Spinal cord (tissue), 10 donors: ENCODE measurements at regions not wholly inside any gene's neighbourhood (a gene's known extent, or its start where the extent isn't known, plus 50 kb on each side); places are given as distances from the start of the nearest gene placed in this dataset. TPM values are rescaled to one million over a fixed set of nuclear protein-coding genes. Genes with fewer than 3 reads are reported as not detected.

Experiments used
- DNase-seq, 6 donors: peaks; one replicate each; pipeline versions ENCODE4 v3.0.0 to v3.0.0-alpha.2; 2013 to 2015; ENCODE audit warnings: low spot score in 6 of 6, low read depth in 4 of 6
- H3K27ac ChIP-seq: one replicate; pipeline ENCODE4 v1.5.1; 2013; ENCODE audit warnings: low read depth, low read length, control low read depth
- H3K27me3 ChIP-seq: one replicate; pipeline ENCODE4 v1.6.1; 2013; ENCODE audit warnings: low read length; ENCODE audit not compliant: control insufficient read depth, insufficient read depth
- H3K36me3 ChIP-seq: one replicate; pipeline ENCODE4 v1.6.1; 2013; ENCODE audit warnings: low read length; ENCODE audit not compliant: control insufficient read depth, insufficient read depth
- H3K4me1 ChIP-seq: one replicate; pipeline ENCODE4 v1.6.1; 2013; ENCODE audit warnings: low read length; ENCODE audit not compliant: control insufficient read depth, insufficient read depth
- H3K4me3 ChIP-seq: one replicate; pipeline ENCODE4 v1.5.1; 2013; ENCODE audit warnings: low read depth, low read length, control low read depth
- H3K9me3 ChIP-seq: one replicate; pipeline ENCODE4 v1.6.1; 2013; ENCODE audit warnings: low read length; ENCODE audit not compliant: control insufficient read depth, insufficient read depth
- WGBS: methylation state at CpG from one replicate; pipeline ENCODE4 v1.1.5; 2013; ENCODE audit warnings: missing lambda C conversion rate; ENCODE audit not compliant: insufficient coverage; 5-methylcytosine and 5-hydroxymethylcytosine counted together
- small RNA-seq: library from RNA; depleted of rRNA; stranded (forward); fragments of <200 nt; gene quantifications from one replicate; pipeline ENCODE3, GENCODE V24; 2014; ENCODE audit warnings: low replicate concordance
- donor health status: healthy.

DNA sequence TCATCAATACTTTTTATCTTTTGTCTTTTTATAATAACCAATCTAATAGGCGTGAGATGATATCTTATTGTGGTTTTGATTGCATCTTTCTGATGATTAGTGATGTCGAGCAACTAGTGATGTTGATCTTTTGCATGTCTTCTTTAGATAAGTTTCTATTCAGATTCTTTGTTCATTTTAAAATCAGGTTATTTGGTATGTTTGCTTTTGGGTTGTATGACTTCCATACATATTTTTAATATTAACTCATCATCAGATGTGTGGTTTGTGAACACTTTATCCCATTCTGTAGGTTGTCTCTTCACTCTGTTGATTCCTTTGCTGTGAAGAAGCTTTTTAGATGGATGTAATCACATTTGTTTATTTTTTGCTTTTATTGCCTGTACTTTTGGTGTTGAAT lies 295.8 kb downstream of the BCKDHB start:
- Histone ChIP-seq H3K27me3 (no peaks in the 10 kb centered on the region), H3K27ac (no peak overlapping the region), H3K36me3 (no peaks in the 10 kb centered on the region), H3K9me3 (peaks cover 3% of the 10 kb centered on the region), H3K4me1 (no peaks in the 10 kb centered on the region), H3K4me3 (no peak overlapping the region)
- DNase-seq = no peak
- WGBS = no CpG with 5 or more reads among the region's 2 CpGs

Small RNA genes in the stretch of these regions (small RNA-seq; reads per million reads assigned to genes)
- gene AL596028.1 = not detected
- gene RNA5SP210 = not detected
